ENCODE measurements at regions not wholly inside any gene's neighbourhood (a gene's known extent, or its start where the extent isn't known, plus 50 kb on each side); places are given as distances from the start of the nearest gene placed in this dataset.

DNA sequence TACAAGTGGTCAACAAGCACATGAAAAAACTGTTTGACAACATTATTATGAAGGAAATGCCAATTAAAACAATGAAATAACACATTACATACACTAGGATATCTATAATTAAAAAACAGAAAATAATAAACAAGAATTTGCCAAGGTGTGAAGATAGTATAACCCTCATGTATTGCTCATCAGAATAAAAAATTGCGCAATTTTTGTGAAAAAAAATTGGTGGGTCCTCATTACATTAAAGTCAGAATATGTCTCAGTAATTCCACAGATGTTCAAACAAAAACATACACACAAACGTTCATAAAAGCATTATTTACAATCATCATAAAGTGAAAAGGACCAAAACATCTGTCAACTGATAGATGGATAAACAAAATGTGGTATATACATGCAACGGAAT lies 63.0 kb upstream of the AR start:
- no peaks in the 10 kb centered on the region for H3K27me3 ChIP-seq
- TF ChIP-seq, protein P1, sequence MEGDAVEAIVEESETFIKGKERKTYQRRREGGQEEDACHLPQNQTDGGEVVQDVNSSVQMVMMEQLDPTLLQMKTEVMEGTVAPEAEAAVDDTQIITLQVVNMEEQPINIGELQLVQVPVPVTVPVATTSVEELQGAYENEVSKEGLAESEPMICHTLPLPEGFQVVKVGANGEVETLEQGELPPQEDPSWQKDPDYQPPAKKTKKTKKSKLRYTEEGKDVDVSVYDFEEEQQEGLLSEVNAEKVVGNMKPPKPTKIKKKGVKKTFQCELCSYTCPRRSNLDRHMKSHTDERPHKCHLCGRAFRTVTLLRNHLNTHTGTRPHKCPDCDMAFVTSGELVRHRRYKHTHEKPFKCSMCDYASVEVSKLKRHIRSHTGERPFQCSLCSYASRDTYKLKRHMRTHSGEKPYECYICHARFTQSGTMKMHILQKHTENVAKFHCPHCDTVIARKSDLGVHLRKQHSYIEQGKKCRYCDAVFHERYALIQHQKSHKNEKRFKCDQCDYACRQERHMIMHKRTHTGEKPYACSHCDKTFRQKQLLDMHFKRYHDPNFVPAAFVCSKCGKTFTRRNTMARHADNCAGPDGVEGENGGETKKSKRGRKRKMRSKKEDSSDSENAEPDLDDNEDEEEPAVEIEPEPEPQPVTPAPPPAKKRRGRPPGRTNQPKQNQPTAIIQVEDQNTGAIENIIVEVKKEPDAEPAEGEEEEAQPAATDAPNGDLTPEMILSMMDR (IDR thresholded peaks at IDR 0.05): no peak
- H3K9me3 ChIP-seq: peaks cover 0 to 4% (median 0%) of the 10 kb centered on the region in 3 donors
- DNase-seq: no peak
- no peak overlapping the region for H3K4me3 ChIP-seq
- H3K27ac ChIP-seq: no peak overlapping the region
- no peaks in the 10 kb centered on the region for H3K4me1 ChIP-seq
- H3K36me3 ChIP-seq: no peaks in the 10 kb centered on the region
- intact Hi-C loops (cut with DNase I; ENCODE audit: low total_unique reads): no loop called here

Measured in tibial artery (tissue), 4 donors.